H1 (cell line): ENCODE measurements at regions not wholly inside any gene's neighbourhood (a gene's known extent, or its start where the extent isn't known, plus 50 kb on each side); places are given as distances from the start of the nearest gene placed in this dataset.

Experiments
- CTCF ChIA-PET: fragments of 300-600 bp; sonication (Branson Sonifier 250); formaldehyde crosslinking; loops from one replicate; lab custom pipeline; 2021; ENCODE audit not compliant: partially characterized antibody; lab: Charles Lee
- POLR2A ChIA-PET: fragments of 300-600 bp; sonication (Branson Sonifier 250); formaldehyde crosslinking; loops from one replicate; lab custom pipeline; 2021; ENCODE audit warnings: inconsistent platforms; ENCODE audit not compliant: partially characterized antibody; lab: Charles Lee
- DNase-seq, 2 experiments: peaks; one replicate each; pipeline versions ENCODE4 v3.0.0 to v3.0.0-alpha.2; 2010 to 2022; ENCODE audit warnings: low spot score in 2 of 2, low read depth in 1 of 2, mixed read lengths in 1 of 2
- FAIRE-seq: peaks from 2 replicates; lab custom pipeline; 2011; peaks lifted over from hg19 to GRCh38; lab: Jason Lieb, UNC
- H2AFZ ChIP-seq: 2 replicates; pipeline ENCODE4 v1.8.1; 2012; ENCODE audit warnings: low read length, inconsistent platforms
- H2AK5ac ChIP-seq: 2 replicates; pipeline ENCODE4 v1.6.1; 2013; ENCODE audit warnings: low read depth, low read length
- H2BK120ac ChIP-seq: replicated peaks from 2 replicates; pipeline ENCODE3; 2013; ENCODE audit warnings: low read depth, low read length, inconsistent platforms
- H2BK12ac ChIP-seq: 2 replicates; pipeline ENCODE4 v1.6.1; 2013; ENCODE audit warnings: low read depth, low read length
- H2BK15ac ChIP-seq: 2 replicates; pipeline ENCODE4 v1.6.1; 2013; ENCODE audit warnings: low read length
- H2BK20ac ChIP-seq: 2 replicates; pipeline ENCODE4 v1.6.1; 2013; ENCODE audit warnings: low read length
- H2BK5ac ChIP-seq: 2 replicates; pipeline ENCODE4 v1.6.1; 2013; ENCODE audit warnings: low read depth, low read length
- H3K14ac ChIP-seq: 2 replicates; pipeline ENCODE4 v1.6.1; 2013; ENCODE audit warnings: inconsistent platforms; ENCODE audit not compliant: insufficient read length
- H3K18ac ChIP-seq: 2 replicates; pipeline ENCODE4 v1.6.1; 2013; ENCODE audit warnings: low read length; ENCODE audit errors: extremely low read depth
- H3K23ac ChIP-seq: 2 replicates; pipeline ENCODE4 v1.6.1; 2013; ENCODE audit warnings: inconsistent platforms; ENCODE audit not compliant: insufficient read length
- H3K23me2 ChIP-seq: 2 replicates; pipeline ENCODE4 v1.6.1; 2013; ENCODE audit warnings: low read depth, low read length
- H3K27ac ChIP-seq: 2 replicates; pipeline ENCODE4 v1.6.1; 2011; ENCODE audit warnings: low read depth, low read length, inconsistent platforms
- H3K27me3 ChIP-seq, 4 experiments: replicated peaks in 1 of 4; 1 replicate in 1 of 4; 2 replicates in 3 of 4; pipeline versions ENCODE4 v1.6.1 to v1.8.1; 2011 to 2013; ENCODE audit warnings: low read length in 3 of 4, mild to moderate bottlenecking in 3 of 4, inconsistent platforms in 2 of 4, mixed read lengths in 2 of 4, moderate library complexity in 1 of 4; ENCODE audit not compliant: control insufficient read depth in 3 of 4, insufficient read depth in 3 of 4; ENCODE audit errors: extremely low read depth in 1 of 4
- H3K36me3 ChIP-seq, 4 experiments: 2 replicates each; pipeline versions ENCODE4 v1.6.1 to v1.8.1; 2011 to 2013; ENCODE audit warnings: mild to moderate bottlenecking in 4 of 4, low read length in 3 of 4, moderate library complexity in 2 of 4, control low read depth in 1 of 4, inconsistent platforms in 1 of 4; ENCODE audit not compliant: insufficient read depth in 4 of 4, control insufficient read depth in 2 of 4
- H3K4ac ChIP-seq: replicated peaks from 2 replicates; pipeline ENCODE3; 2013; ENCODE audit warnings: low read length, low read depth, mixed read lengths, inconsistent platforms; ENCODE audit not compliant: insufficient read length
- H3K4me1 ChIP-seq, 4 experiments: replicated peaks in 1 of 4; 1 replicate in 1 of 4; 2 replicates in 3 of 4; pipeline versions ENCODE4 v1.6.1 to v1.8.1; 2011 to 2013; ENCODE audit warnings: low read length in 3 of 4, inconsistent platforms in 2 of 4, mixed read lengths in 1 of 4; ENCODE audit not compliant: insufficient read depth in 4 of 4, control insufficient read depth in 3 of 4
- H3K4me2 ChIP-seq, 2 experiments: 2 replicates each; pipeline versions ENCODE4 v1.6.1 to v1.8.1; 2011 to 2013; ENCODE audit warnings: low read depth in 2 of 2, low read length in 2 of 2, control low read depth in 1 of 2, inconsistent platforms in 1 of 2, mild to moderate bottlenecking in 1 of 2; ENCODE audit not compliant: insufficient read depth in 1 of 2
- H3K4me3 ChIP-seq, 4 experiments: fragments of 200-600, 300-600 bp in 1 of 4; sonication (generic), shearing (Covaris generic), sonication (Bioruptor Twin) in 1 of 4; 2 replicates each; pipeline versions ENCODE4 v1.5.1 to v1.8.1; 2011 to 2016; ENCODE audit warnings: low read length in 4 of 4, low read depth in 3 of 4, control low read depth in 2 of 4, inconsistent platforms in 2 of 4, mild to moderate bottlenecking in 2 of 4, mixed read lengths in 1 of 4, moderate library complexity in 1 of 4; ENCODE audit not compliant: insufficient read depth in 2 of 4; ENCODE audit errors: extremely low read depth in 1 of 4
- H3K56ac ChIP-seq: replicated peaks from 2 replicates; pipeline ENCODE3; 2013; ENCODE audit warnings: low read depth, mild to moderate bottlenecking, mixed read lengths, low read length, inconsistent platforms; ENCODE audit not compliant: insufficient read length
- H3K79me1 ChIP-seq: 2 replicates; pipeline ENCODE4 v1.6.1; 2013; ENCODE audit warnings: low read depth, low read length, control low read depth
- H3K79me2 ChIP-seq, 2 experiments: 2 replicates each; pipeline versions ENCODE4 v1.6.1 to v1.8.1; 2012 to 2013; ENCODE audit warnings: low read length in 2 of 2, mild to moderate bottlenecking in 2 of 2, inconsistent platforms in 1 of 2; ENCODE audit not compliant: insufficient read depth in 2 of 2, control insufficient read depth in 1 of 2
- H3K9ac ChIP-seq, 4 experiments: replicated peaks in 1 of 4; 1 replicate in 1 of 4; 2 replicates in 3 of 4; pipeline versions ENCODE4 v1.6.1 to v1.8.1; 2011 to 2013; ENCODE audit warnings: low read depth in 3 of 4, low read length in 3 of 4, control low read depth in 2 of 4, mild to moderate bottlenecking in 2 of 4, moderate library complexity in 2 of 4, inconsistent platforms in 1 of 4; ENCODE audit errors: extremely low read depth in 1 of 4
- H3K9me3 ChIP-seq, 2 experiments: 2 replicates each; pipeline versions ENCODE4 v1.6.1 to v1.8.1; 2012 to 2013; ENCODE audit warnings: mild to moderate bottlenecking in 2 of 2, moderate library complexity in 2 of 2, control low read depth in 1 of 2, inconsistent platforms in 1 of 2, low read depth in 1 of 2, low read length in 1 of 2, mixed read lengths in 1 of 2; ENCODE audit not compliant: insufficient read depth in 2 of 2
- H4K20me1 ChIP-seq, 2 experiments: replicated peaks in 1 of 2; 2 replicates each; pipeline versions ENCODE3 to v1.8.1; 2011 to 2013; ENCODE audit warnings: inconsistent platforms in 2 of 2, low read length in 2 of 2, mild to moderate bottlenecking in 1 of 2; ENCODE audit not compliant: insufficient read depth in 2 of 2, control insufficient read depth in 1 of 2
- H4K5ac ChIP-seq: 2 replicates; pipeline ENCODE4 v1.6.1; 2013; ENCODE audit warnings: low read length, low read depth, mixed read lengths, inconsistent platforms; ENCODE audit not compliant: insufficient read length
- H4K8ac ChIP-seq: 2 replicates; pipeline ENCODE4 v1.8.0; 2013; ENCODE audit warnings: mild to moderate bottlenecking, moderate library complexity, low read length, inconsistent platforms; ENCODE audit not compliant: insufficient read depth; ENCODE audit errors: extremely low read depth
- H4K91ac ChIP-seq: replicated peaks from 2 replicates; pipeline ENCODE3; 2013; ENCODE audit warnings: low read length, mixed read lengths, inconsistent platforms; ENCODE audit not compliant: insufficient read length
- BACH1 ChIP-seq: IDR thresholded peaks from 2 replicates; pipeline ENCODE4 v1.6.1; 2012; ENCODE audit warnings: low read length, improper control_type of control experiment
- BCL11A ChIP-seq, 2 experiments: IDR thresholded peaks; one replicate each; pipeline ENCODE4 v1.6.1; 2011; ENCODE audit warnings: low read depth in 2 of 2, low read length in 2 of 2, mild to moderate bottlenecking in 2 of 2
- CEBPB ChIP-seq: IDR thresholded peaks from 2 replicates; pipeline ENCODE4 v1.6.1; 2012; ENCODE audit warnings: low read depth, low read length
- CTBP2 ChIP-seq: IDR thresholded peaks from 2 replicates; pipeline ENCODE4 v1.7.0; 2011; ENCODE audit warnings: borderline replicate concordance, mild to moderate bottlenecking, moderate library complexity, mixed read lengths, low read length; ENCODE audit not compliant: insufficient read depth, insufficient read length
- JUND ChIP-seq: IDR thresholded peaks from 2 replicates; pipeline ENCODE4 v1.6.1; 2011; ENCODE audit warnings: mild to moderate bottlenecking, improper control_type of control experiment, low read length
- KDM5A ChIP-seq: fragments of 200-600 bp; IDR thresholded peaks from 2 replicates; pipeline ENCODE4 v1.7.1; 2012; ENCODE audit warnings: mild to moderate bottlenecking, low read length, inconsistent platforms, mixed read lengths
- MAFK ChIP-seq: IDR thresholded peaks from 2 replicates; pipeline ENCODE4 v1.6.1; 2012; ENCODE audit warnings: low read depth, mild to moderate bottlenecking, improper control_type of control experiment, low read length
- POU5F1 ChIP-seq: IDR thresholded peaks from 2 replicates; pipeline ENCODE4 v1.6.1; 2011; ENCODE audit warnings: low read depth, mild to moderate bottlenecking, low read length, moderate library complexity
- SIX5 ChIP-seq: IDR thresholded peaks from 2 replicates; pipeline ENCODE4 v1.6.1; 2011; ENCODE audit warnings: mild to moderate bottlenecking, low read depth, low read length
- WGBS, 2 experiments: shearing (Covaris generic) in 1 of 2; methylation state at CpG; one replicate each; pipeline versions ENCODE4 v1.1.6 to v1.1.7; 2013 to 2015; ENCODE audit warnings: low lambda C conversion rate in 2 of 2, mixed read lengths in 2 of 2, inconsistent platforms in 1 of 2, low coverage in 1 of 2, missing lambda C conversion rate in 1 of 2; ENCODE audit not compliant: insufficient replicate concordance in 2 of 2, insufficient coverage in 1 of 2, insufficient read length in 1 of 2; ENCODE audit errors: extremely low coverage in 1 of 2, missing lambda C conversion rate in 1 of 2; 5-methylcytosine and 5-hydroxymethylcytosine counted together
- TF ChIP-seq, protein P1 (sequence below): IDR thresholded peaks from 2 replicates; pipeline ENCODE4 v1.6.1; 2011; ENCODE audit warnings: low read length, improper control_type of control experiment
- TF ChIP-seq, protein P2 (sequence below): IDR thresholded peaks from 2 replicates; pipeline ENCODE4 v1.6.1; 2012; ENCODE audit warnings: low read length, inconsistent platforms
- TF ChIP-seq, protein P3 (sequence below): IDR thresholded peaks from 2 replicates; pipeline ENCODE4 v1.6.1; 2012; ENCODE audit warnings: inconsistent platforms

DNA sequence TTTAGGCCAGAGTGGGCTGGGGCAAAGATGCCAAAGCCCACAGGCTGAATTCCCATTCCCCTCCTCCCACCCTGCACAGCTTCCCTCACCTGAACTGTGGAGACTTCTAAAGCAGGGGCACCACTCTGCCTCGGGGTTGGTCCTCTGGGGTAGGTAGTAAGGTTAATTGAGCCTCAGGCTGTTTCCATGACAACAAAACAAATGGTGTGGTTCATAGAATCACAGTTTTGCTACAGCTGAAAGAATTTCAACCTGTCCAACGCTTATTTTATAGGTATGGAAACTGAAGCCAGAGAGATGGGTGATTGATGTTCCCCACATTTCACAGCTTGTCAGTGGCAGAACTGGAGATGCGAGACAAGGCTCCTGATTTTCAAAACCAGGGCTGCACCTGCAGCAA is 109.5 kb downstream of the SNX19 start:
- CTCF ChIA-PET: interaction anchor here (1.1 to 2.1 kb wide), 2 partner anchors 15 to 107 kb away, joined by 5 read pairs; no protein-coding TSS in a partner anchor
- H3K18ac ChIP-seq: peak overlapping the region; percentile 21; the same call in 1 of the 2 replicates
- H4K8ac ChIP-seq: no peak overlapping the region
- H2BK15ac ChIP-seq: no peak overlapping the region
- no peaks in the 10 kb centered on the region for H3K27me3 ChIP-seq
- DNase-seq (no peak), FAIRE-seq (no peak)
- no peak overlapping the region for H3K4me2 ChIP-seq
- no peaks in the 10 kb centered on the region for H3K23me2 ChIP-seq
- no peaks in the 10 kb centered on the region for H3K36me3 ChIP-seq
- 93% methylated on average over 3 of the region's 3 CpGs; no CpG with 5 or more reads in 1 of the 2 experiments for WGBS, 2 experiments
- no peak overlapping the region for H3K14ac ChIP-seq
- no peak overlapping the region for H3K27ac ChIP-seq
- H3K9ac ChIP-seq: no peak overlapping the region
- no peak overlapping the region for H2BK12ac ChIP-seq
- H2AK5ac ChIP-seq: no peak overlapping the region
- H2AFZ ChIP-seq: no peak overlapping the region
- POLR2A ChIA-PET: no interaction called here
- peaks cover 0 to 9% (median 0%) of the 10 kb centered on the region in 4 experiments; a peak in 6 of 7 replicates for H3K4me1 ChIP-seq
- H3K4ac ChIP-seq: no peak overlapping the region
- no peak overlapping the region for H2BK20ac ChIP-seq
- H4K91ac ChIP-seq: no peak overlapping the region
- H2BK120ac ChIP-seq: no peak overlapping the region
- H3K56ac ChIP-seq: no peak overlapping the region
- H3K79me1 ChIP-seq: no peaks in the 10 kb centered on the region
- no peaks in the 10 kb centered on the region for H3K9me3 ChIP-seq
- no peak overlapping the region for H3K4me3 ChIP-seq
- H3K23ac ChIP-seq: no peak overlapping the region
- H3K79me2 ChIP-seq: no peaks in the 10 kb centered on the region
- no peak overlapping the region for H4K5ac ChIP-seq
- H2BK5ac ChIP-seq: no peak overlapping the region
- H4K20me1 ChIP-seq: no peaks in the 10 kb centered on the region
- TF ChIP-seq BCL11A (IDR thresholded peaks at IDR 0.05; ENCODE audit: low read depth in 2 of 2, low read length in 2 of 2) (no peak), JUND (no peak), CTBP2 (no peak), POU5F1 (no peak), BACH1 (no peak), KDM5A (no peak), SIX5 (no peak), MAFK (no peak), CEBPB (no peak)
- TF ChIP-seq, protein P1, sequence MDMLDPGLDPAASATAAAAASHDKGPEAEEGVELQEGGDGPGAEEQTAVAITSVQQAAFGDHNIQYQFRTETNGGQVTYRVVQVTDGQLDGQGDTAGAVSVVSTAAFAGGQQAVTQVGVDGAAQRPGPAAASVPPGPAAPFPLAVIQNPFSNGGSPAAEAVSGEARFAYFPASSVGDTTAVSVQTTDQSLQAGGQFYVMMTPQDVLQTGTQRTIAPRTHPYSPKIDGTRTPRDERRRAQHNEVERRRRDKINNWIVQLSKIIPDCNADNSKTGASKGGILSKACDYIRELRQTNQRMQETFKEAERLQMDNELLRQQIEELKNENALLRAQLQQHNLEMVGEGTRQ: no peak
- TF ChIP-seq, protein P2, sequence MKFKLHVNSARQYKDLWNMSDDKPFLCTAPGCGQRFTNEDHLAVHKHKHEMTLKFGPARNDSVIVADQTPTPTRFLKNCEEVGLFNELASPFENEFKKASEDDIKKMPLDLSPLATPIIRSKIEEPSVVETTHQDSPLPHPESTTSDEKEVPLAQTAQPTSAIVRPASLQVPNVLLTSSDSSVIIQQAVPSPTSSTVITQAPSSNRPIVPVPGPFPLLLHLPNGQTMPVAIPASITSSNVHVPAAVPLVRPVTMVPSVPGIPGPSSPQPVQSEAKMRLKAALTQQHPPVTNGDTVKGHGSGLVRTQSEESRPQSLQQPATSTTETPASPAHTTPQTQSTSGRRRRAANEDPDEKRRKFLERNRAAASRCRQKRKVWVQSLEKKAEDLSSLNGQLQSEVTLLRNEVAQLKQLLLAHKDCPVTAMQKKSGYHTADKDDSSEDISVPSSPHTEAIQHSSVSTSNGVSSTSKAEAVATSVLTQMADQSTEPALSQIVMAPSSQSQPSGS: no peak
- TF ChIP-seq, protein P3, sequence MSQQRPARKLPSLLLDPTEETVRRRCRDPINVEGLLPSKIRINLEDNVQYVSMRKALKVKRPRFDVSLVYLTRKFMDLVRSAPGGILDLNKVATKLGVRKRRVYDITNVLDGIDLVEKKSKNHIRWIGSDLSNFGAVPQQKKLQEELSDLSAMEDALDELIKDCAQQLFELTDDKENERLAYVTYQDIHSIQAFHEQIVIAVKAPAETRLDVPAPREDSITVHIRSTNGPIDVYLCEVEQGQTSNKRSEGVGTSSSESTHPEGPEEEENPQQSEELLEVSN: no peak
